Mesenchymal stem cell (in vitro differentiated cells and primary cell): ENCODE measurements at regions not wholly inside any gene's neighbourhood (a gene's known extent, or its start where the extent isn't known, plus 50 kb on each side); places are given as distances from the start of the nearest gene placed in this dataset.

ENCODE experiments used
- DNase-seq: peaks from one replicate; pipeline ENCODE4 v3.0.0-alpha.2; 2013
- H2AFZ ChIP-seq: one replicate; pipeline ENCODE4 v1.6.1; 2013; ENCODE audit warnings: low read depth, mild to moderate bottlenecking, control low read depth, inconsistent platforms, low read length, moderate library complexity
- H2AK5ac ChIP-seq: 2 replicates; pipeline ENCODE4 v1.6.1; 2013; ENCODE audit warnings: low read length, moderate library complexity, mild to moderate bottlenecking, inconsistent platforms; ENCODE audit not compliant: severe bottlenecking
- H2BK120ac ChIP-seq: one replicate; pipeline ENCODE4 v1.6.1; 2013; ENCODE audit warnings: low read depth, mild to moderate bottlenecking, inconsistent platforms, low read length, moderate library complexity
- H2BK12ac ChIP-seq, 2 experiments: one replicate each; pipeline ENCODE4 v1.6.1; 2013; ENCODE audit warnings: inconsistent platforms in 2 of 2, low read length in 2 of 2, mild to moderate bottlenecking in 2 of 2, moderate library complexity in 2 of 2, control low read depth in 1 of 2
- H2BK15ac ChIP-seq: one replicate; pipeline ENCODE4 v1.6.1; 2013; ENCODE audit warnings: mild to moderate bottlenecking, low read depth, inconsistent platforms; ENCODE audit not compliant: poor library complexity, severe bottlenecking
- H2BK5ac ChIP-seq: 2 replicates; pipeline ENCODE4 v1.6.1; 2013; ENCODE audit warnings: low read depth, mild to moderate bottlenecking, low read length, control low read depth, inconsistent platforms; ENCODE audit not compliant: poor library complexity, severe bottlenecking
- H3K14ac ChIP-seq, 2 experiments: one replicate each; pipeline ENCODE4 v1.6.1; 2013; ENCODE audit warnings: inconsistent platforms in 2 of 2, low read length in 2 of 2, control low read depth in 1 of 2, mild to moderate bottlenecking in 1 of 2, moderate library complexity in 1 of 2
- H3K18ac ChIP-seq, 2 experiments: one replicate each; pipeline ENCODE4 v1.6.1; 2013; ENCODE audit warnings: inconsistent platforms in 2 of 2, low read length in 2 of 2, control low read depth in 1 of 2, low read depth in 1 of 2, mild to moderate bottlenecking in 1 of 2
- H3K23ac ChIP-seq, 2 experiments: one replicate each; pipeline ENCODE4 v1.6.1; 2013; ENCODE audit warnings: inconsistent platforms in 2 of 2, low read length in 2 of 2, mild to moderate bottlenecking in 2 of 2, moderate library complexity in 2 of 2, control low read depth in 1 of 2
- H3K27ac ChIP-seq: 2 replicates; pipeline ENCODE4 v1.5.1; 2013; ENCODE audit warnings: mild to moderate bottlenecking, moderate library complexity, low read length, control low read depth, inconsistent platforms; ENCODE audit not compliant: poor library complexity, severe bottlenecking
- H3K27me3 ChIP-seq, 2 experiments: 2 replicates each; pipeline versions ENCODE4 v1.6.1 to v1.7.0; 2013; ENCODE audit warnings: low read length in 2 of 2, mild to moderate bottlenecking in 2 of 2, moderate library complexity in 2 of 2, control low read depth in 1 of 2, inconsistent platforms in 1 of 2; ENCODE audit not compliant: control insufficient read depth in 1 of 2, insufficient read depth in 1 of 2
- H3K36me3 ChIP-seq, 2 experiments: 2 replicates each; pipeline versions ENCODE4 v1.6.1 to v1.7.0; 2013; ENCODE audit warnings: low read length in 2 of 2, control low read depth in 1 of 2, inconsistent platforms in 1 of 2, low read depth in 1 of 2, mild to moderate bottlenecking in 1 of 2; ENCODE audit not compliant: insufficient read depth in 2 of 2, control insufficient read depth in 1 of 2
- H3K4ac ChIP-seq, 2 experiments: one replicate each; pipeline ENCODE4 v1.6.1; 2013; ENCODE audit warnings: inconsistent platforms in 2 of 2, low read length in 2 of 2, mild to moderate bottlenecking in 2 of 2, moderate library complexity in 2 of 2, control low read depth in 1 of 2, low read depth in 1 of 2
- H3K4me1 ChIP-seq: 2 replicates; pipeline ENCODE4 v1.6.1; 2013; ENCODE audit warnings: low read depth, low read length, control low read depth; ENCODE audit not compliant: control insufficient read depth, insufficient read depth
- H3K4me2 ChIP-seq: 2 replicates; pipeline ENCODE4 v1.6.1; 2013; ENCODE audit warnings: low read length, mild to moderate bottlenecking, inconsistent platforms; ENCODE audit not compliant: poor library complexity, severe bottlenecking
- H3K4me3 ChIP-seq, 2 experiments: 2 replicates each; pipeline versions ENCODE4 v1.5.1 to v1.7.0; 2013; ENCODE audit warnings: low read length in 2 of 2, mild to moderate bottlenecking in 2 of 2, control low read depth in 1 of 2, low read depth in 1 of 2; ENCODE audit not compliant: insufficient read depth in 1 of 2
- H3K79me1 ChIP-seq: replicated peaks from 2 replicates; pipeline ENCODE4 v1.6.1; 2013; ENCODE audit warnings: mild to moderate bottlenecking, control low read depth, low read length, inconsistent platforms; ENCODE audit not compliant: poor library complexity, severe bottlenecking
- H3K9ac ChIP-seq: 2 replicates; pipeline ENCODE4 v1.7.0; 2013; ENCODE audit warnings: mild to moderate bottlenecking, low read length, moderate library complexity
- H3K9me3 ChIP-seq: 2 replicates; pipeline ENCODE4 v1.7.0; 2013; ENCODE audit warnings: mild to moderate bottlenecking, low read length; ENCODE audit not compliant: control insufficient read depth
- H4K8ac ChIP-seq: one replicate; pipeline ENCODE4 v1.6.1; 2013; ENCODE audit warnings: inconsistent platforms, mild to moderate bottlenecking, low read length, moderate library complexity
- H4K91ac ChIP-seq: one replicate; pipeline ENCODE4 v1.6.1; 2013; ENCODE audit warnings: mild to moderate bottlenecking, low read length, inconsistent platforms
- WGBS: methylation state at CpG from one replicate; pipeline ENCODE4 v1.1.7; 2013; ENCODE audit warnings: mixed read lengths; 5-methylcytosine and 5-hydroxymethylcytosine counted together

DNA sequence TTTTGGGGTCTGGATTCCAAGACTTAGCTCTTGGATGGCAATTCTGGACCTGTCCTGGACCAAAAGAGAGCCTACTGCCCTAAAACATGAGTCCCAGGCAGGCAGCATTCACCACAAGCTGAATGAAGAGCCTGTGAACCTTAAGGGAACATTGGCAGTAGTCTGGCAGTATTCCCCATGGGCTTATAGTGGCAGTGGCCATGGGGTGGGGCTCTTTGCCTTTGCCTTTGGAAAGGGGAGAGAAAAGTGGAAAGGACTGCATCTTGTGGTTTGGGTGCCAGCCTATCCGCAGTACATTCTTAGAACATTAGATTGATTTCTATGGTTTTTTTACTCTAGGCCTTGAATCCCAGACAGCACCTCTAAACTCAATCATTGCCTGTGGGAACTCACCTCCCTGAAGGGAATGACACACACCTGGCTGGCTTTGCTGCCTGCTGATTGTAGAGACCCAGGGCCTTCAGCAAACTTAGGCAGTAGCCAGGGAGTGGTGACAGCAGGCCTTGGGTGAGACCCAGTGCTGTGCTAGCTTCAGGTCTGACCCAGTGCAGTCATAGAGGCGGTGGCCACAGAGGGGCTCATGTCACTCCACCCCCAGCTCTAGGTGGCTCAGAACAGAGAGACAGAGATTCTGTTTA lies 216.3 kb downstream of the CETN3 start:
- H2AK5ac ChIP-seq = no peak overlapping the region
- H2AFZ ChIP-seq = no peak overlapping the region
- H3K36me3 ChIP-seq = no peaks in the 10 kb centered on the region
- H4K91ac ChIP-seq = no peak overlapping the region
- H3K4me3 ChIP-seq = no peak overlapping the region
- WGBS = 70% methylated on average over 2 of the region's 2 CpGs
- no peak overlapping the region for H2BK15ac ChIP-seq
- no peak overlapping the region for H2BK120ac ChIP-seq
- H2BK5ac ChIP-seq = no peak overlapping the region
- H3K27ac ChIP-seq = no peak overlapping the region
- peak overlapping the region in 1 of 2 experiments; percentile 83 for H3K23ac ChIP-seq
- DNase-seq = no peak
- no peaks in the 10 kb centered on the region for H3K27me3 ChIP-seq
- no peak overlapping the region for H3K4me2 ChIP-seq
- no peak overlapping the region for H3K14ac ChIP-seq
- H3K9me3 ChIP-seq = no peaks in the 10 kb centered on the region
- no peak overlapping the region for H3K4ac ChIP-seq
- H2BK12ac ChIP-seq = no peak overlapping the region
- H4K8ac ChIP-seq = no peak overlapping the region
- no peaks in the 10 kb centered on the region for H3K4me1 ChIP-seq
- H3K79me1 ChIP-seq = no peaks in the 10 kb centered on the region
- no peak overlapping the region for H3K18ac ChIP-seq
- no peak overlapping the region for H3K9ac ChIP-seq

DNA sequence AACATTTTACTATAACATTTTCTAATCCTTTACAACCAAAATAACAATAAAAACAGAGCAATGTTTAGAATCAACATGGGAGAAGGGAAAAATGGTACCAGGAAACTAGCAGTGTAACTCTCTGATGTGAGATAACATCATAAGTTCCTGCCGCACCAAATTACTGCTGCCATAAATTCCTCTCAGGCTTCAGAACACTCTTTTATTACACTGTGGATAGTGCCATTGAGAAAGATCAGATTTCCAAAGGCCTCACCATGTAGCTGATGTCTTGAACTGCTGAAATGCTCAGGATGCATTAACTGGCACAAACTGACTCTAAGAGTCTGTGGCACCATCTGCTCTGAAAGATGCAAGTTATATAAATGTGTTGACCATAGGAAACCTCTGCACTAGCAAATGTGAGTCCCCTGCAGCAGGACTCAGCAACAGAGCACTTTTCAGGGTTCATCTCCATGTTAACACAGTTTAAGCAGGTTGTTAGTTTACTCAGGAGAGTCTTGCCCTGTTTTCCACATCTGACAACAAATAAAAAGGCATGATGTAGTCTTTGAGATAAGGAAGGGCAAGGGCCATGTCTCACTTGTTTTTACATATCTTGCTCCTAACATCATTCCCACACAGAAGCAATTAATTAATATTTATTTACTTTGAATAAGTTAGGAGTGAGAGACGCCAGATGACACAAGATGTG lies 218.1 kb downstream of the CETN3 start:
- H2BK15ac ChIP-seq = no peak overlapping the region
- H3K36me3 ChIP-seq = no peaks in the 10 kb centered on the region
- no peaks in the 10 kb centered on the region for H3K9me3 ChIP-seq
- H3K9ac ChIP-seq = no peak overlapping the region
- H3K27me3 ChIP-seq = no peaks in the 10 kb centered on the region
- H2AK5ac ChIP-seq = no peak overlapping the region
- H3K4me2 ChIP-seq = no peak overlapping the region
- H3K14ac ChIP-seq = no peak overlapping the region
- no peak overlapping the region for H3K27ac ChIP-seq
- no peak overlapping the region for H2BK120ac ChIP-seq
- H3K18ac ChIP-seq = no peak overlapping the region
- no peak overlapping the region for H2BK12ac ChIP-seq
- no peaks in the 10 kb centered on the region for H3K4me1 ChIP-seq
- 0% methylated on average over 1 of the region's 2 CpGs for whole genome bisulfite sequencing
- H4K8ac ChIP-seq = no peak overlapping the region
- no peak overlapping the region for H3K23ac ChIP-seq
- no peaks in the 10 kb centered on the region for H3K79me1 ChIP-seq
- DNase-seq = no peak
- no peak overlapping the region for H3K4me3 ChIP-seq
- no peak overlapping the region for H3K4ac ChIP-seq
- H2BK5ac ChIP-seq = no peak overlapping the region
- H2AFZ ChIP-seq = no peak overlapping the region
- no peak overlapping the region for H4K91ac ChIP-seq

- Histone ChIP-seq H3K36me3 (no peaks in the 10 kb centered on the region), H3K14ac (no peak overlapping the region)
Observed at GRCh38 chr5:90185897-90186468, 223.6 kb downstream of the CETN3 start.

GRCh38 chr5:90184764-90185163 lies 224.8 kb downstream of the CETN3 start:
- no peak overlapping the region for H2AFZ ChIP-seq
- H3K9me3 ChIP-seq = no peaks in the 10 kb centered on the region
- H4K91ac ChIP-seq = no peak overlapping the region
- H3K36me3 ChIP-seq = no peaks in the 10 kb centered on the region
- DNase-seq = peak; percentile 28
- no peaks in the 10 kb centered on the region for H3K27me3 ChIP-seq
- no peak overlapping the region for H3K14ac ChIP-seq
- no peak overlapping the region for H3K27ac ChIP-seq
- H3K4me2 ChIP-seq = no peak overlapping the region
- no peak overlapping the region for H4K8ac ChIP-seq
- no peak overlapping the region for H2BK5ac ChIP-seq
- no peak overlapping the region for H2AK5ac ChIP-seq
- no peaks in the 10 kb centered on the region for H3K79me1 ChIP-seq
- 5% methylated on average over 5 of the region's 5 CpGs for WGBS
- no peak overlapping the region for H3K4ac ChIP-seq
- H3K18ac ChIP-seq = no peak overlapping the region
- H2BK15ac ChIP-seq = no peak overlapping the region
- H2BK120ac ChIP-seq = no peak overlapping the region
- H3K4me1 ChIP-seq = no peaks in the 10 kb centered on the region
- H3K4me3 ChIP-seq = no peak overlapping the region
- H3K9ac ChIP-seq = no peak overlapping the region
- no peak overlapping the region for H2BK12ac ChIP-seq
- H3K23ac ChIP-seq = no peak overlapping the region

More at GRCh38 chr5:90185897-90186468, 223.6 kb downstream of the CETN3 start:
- Histone ChIP-seq H3K9me3 (no peaks in the 10 kb centered on the region), H3K27ac (no peak overlapping the region), H3K4me1 (no peaks in the 10 kb centered on the region), H2BK12ac (no peak overlapping the region), H2AFZ (no peak overlapping the region), H3K23ac (no peak overlapping the region), H3K4me3 (no peak overlapping the region), H3K4me2 (no peak overlapping the region), H4K8ac (no peak overlapping the region), H4K91ac (no peak overlapping the region), H3K9ac (no peak overlapping the region), H3K4ac (no peak overlapping the region), H2BK120ac (no peak overlapping the region), H3K79me1 (no peaks in the 10 kb centered on the region), H2AK5ac (no peak overlapping the region), H2BK5ac (no peak overlapping the region), H2BK15ac (no peak overlapping the region), H3K27me3 (no peaks in the 10 kb centered on the region), H3K18ac (no peak overlapping the region)
- no peak for DNase-seq
- WGBS = no CpG with 5 or more reads among the region's 2 CpGs
